ENCODE measurements at regions not wholly inside any gene's neighbourhood (a gene's known extent, or its start where the extent isn't known, plus 50 kb on each side); places are given as distances from the start of the nearest gene placed in this dataset.

DNA sequence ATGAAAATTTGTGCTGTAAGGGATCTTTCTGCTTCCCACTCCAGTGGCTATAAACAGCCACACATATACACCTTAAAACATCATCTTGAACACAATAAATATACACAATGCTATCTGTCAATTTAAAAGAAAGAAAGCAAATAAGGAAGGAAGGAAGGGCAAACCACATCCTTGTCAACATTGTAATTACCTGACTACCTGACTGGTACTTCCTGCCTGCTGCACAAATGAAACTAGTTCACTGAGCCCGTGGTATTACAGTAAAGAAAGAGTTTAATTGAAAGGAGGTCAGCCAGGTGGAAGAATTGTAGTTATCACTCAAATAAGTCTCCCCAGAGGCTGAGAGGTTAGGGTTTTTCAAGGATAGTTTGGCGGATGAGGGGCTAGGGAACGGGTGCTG lies 344.4 kb upstream of the ASIC2 start:
- 53% methylated on average over 3 of the region's 3 CpGs for WGBS (ENCODE audit: insufficient coverage)
- peaks cover 28% of the 10 kb centered on the region for H3K4me1 Mint-ChIP-seq
- H3K4me3 Mint-ChIP-seq = no peak overlapping the region
- H3K36me3 Mint-ChIP-seq = no peaks in the 10 kb centered on the region
- H2AFZ ChIP-seq (ENCODE audit: insufficient read depth, low read depth, low read length, poor library complexity, severe bottlenecking) = no peak overlapping the region
- intact Hi-C loops (cut with micrococcal nuclease) = no loop called here
- no peaks in the 10 kb centered on the region for H4K20me1 ChIP-seq (ENCODE audit: insufficient read depth, low read length)
- H3K36me3 ChIP-seq (replicated peaks in 1 of 2; ENCODE audit: control insufficient read depth in 1 of 2, insufficient read depth in 2 of 2, low read length in 2 of 2) = no peaks in the 10 kb centered on the region
- H3K4me3 ChIP-seq (replicated peaks in 1 of 3; ENCODE audit: low read depth in 2 of 3, low read length in 3 of 3) = no peak overlapping the region
- no peaks in the 10 kb centered on the region for H3K27me3 ChIP-seq (ENCODE audit: control insufficient read depth in 2 of 2, insufficient read depth in 2 of 2, low read length in 2 of 2)
- H3K27ac Mint-ChIP-seq = peak overlapping the region in 1 of 7 donors; percentile 20
- DNase-seq = no peak
- peaks cover 0 to 10% (median 4%) of the 10 kb centered on the region in 7 donors for H3K9me3 Mint-ChIP-seq
- H3K4me2 ChIP-seq (replicated peaks; ENCODE audit: extremely low read depth, low read length, poor library complexity, severe bottlenecking) = no peak overlapping the region
- peaks cover 3 to 9% (median 8%) of the 10 kb centered on the region in 3 donors for H3K27me3 Mint-ChIP-seq (ENCODE audit: low read depth in 3 of 3)
- H3K9ac ChIP-seq (ENCODE audit: insufficient read depth, low read length, poor library complexity, severe bottlenecking) = no peak overlapping the region
- peaks cover 0 to 2% of the 10 kb centered on the region in 2 donors for H3K9me3 ChIP-seq (replicated peaks in 1 of 2; ENCODE audit: control insufficient read depth in 1 of 2, insufficient read depth in 1 of 2, low read length in 2 of 2)
- H3K27ac ChIP-seq (ENCODE audit: low read depth in 1 of 2, low read length in 2 of 2) = no peak overlapping the region
- TF ChIP-seq CTCF (IDR thresholded peaks at IDR 0.05) = no peak
- peaks cover 4 to 10% of the 10 kb centered on the region in 2 donors for H3K4me1 ChIP-seq (ENCODE audit: control insufficient read depth in 1 of 2, insufficient read depth in 2 of 2, low read length in 2 of 2)
- no peaks in the 10 kb centered on the region for H3K79me2 ChIP-seq (ENCODE audit: insufficient read depth, low read length)

DNA sequence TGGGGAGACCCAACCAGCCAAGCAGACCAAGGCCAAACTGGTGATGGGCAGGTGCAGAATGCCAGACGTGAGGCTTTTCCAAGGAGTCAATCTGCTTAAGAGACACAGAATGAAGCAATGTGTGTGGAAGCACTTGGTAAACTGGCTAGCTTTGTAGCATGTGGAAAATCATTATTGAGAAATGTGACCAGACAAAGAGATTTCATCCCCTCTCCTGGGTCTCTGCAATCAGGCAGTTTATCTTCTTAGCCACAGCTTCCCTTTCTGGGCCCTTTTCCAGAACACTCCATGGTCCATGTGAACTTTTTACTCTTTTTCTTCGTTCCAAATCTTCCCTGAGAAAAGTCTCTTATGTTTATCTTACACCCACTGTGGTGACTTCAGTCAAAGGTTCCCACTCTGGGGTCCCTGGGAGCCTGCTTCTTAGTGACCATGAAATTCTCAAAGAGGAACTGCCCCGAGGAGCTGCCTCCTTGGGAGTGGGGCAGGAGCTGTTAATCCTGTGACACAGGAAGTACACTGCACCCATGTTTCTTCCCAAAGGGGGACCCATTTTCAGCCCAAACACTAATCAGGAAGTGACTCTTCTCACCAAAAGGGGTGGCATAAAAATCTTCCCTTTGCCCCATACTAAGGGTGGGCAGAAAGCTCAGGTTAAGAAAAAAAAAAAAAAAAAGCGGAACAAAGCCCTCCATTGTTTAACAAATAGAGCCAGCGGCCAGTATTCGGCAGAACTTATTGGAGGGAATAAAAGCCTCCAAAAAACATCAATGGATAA lies 346.2 kb upstream of the ASIC2 start:
- Mint-ChIP-seq H3K4me1 (peaks cover 28% of the 10 kb centered on the region), H3K27ac (peak overlapping the region in 3 of 7 donors; percentile 5 to 70 (median 13)), H3K36me3 (no peaks in the 10 kb centered on the region), H3K27me3 (ENCODE audit: low read depth in 3 of 3) (peaks cover 3 to 9% (median 6%) of the 10 kb centered on the region in 3 donors), H3K9me3 (peaks cover 0 to 10% (median 4%) of the 10 kb centered on the region in 7 donors), H3K4me3 (peak overlapping the region; percentile 36 to 49)
- no peaks in the 10 kb centered on the region for H3K36me3 ChIP-seq (replicated peaks in 1 of 2; ENCODE audit: control insufficient read depth in 1 of 2, insufficient read depth in 2 of 2, low read length in 2 of 2)
- peak overlapping the region; percentile 50 for H3K4me2 ChIP-seq (replicated peaks; ENCODE audit: extremely low read depth, low read length, poor library complexity, severe bottlenecking)
- H3K27ac ChIP-seq (ENCODE audit: low read depth in 1 of 2, low read length in 2 of 2) = peak overlapping the region in 1 of 2 donors; percentile 42
- WGBS (ENCODE audit: insufficient coverage) = 14% methylated on average over 1 of the region's 6 CpGs
- peak overlapping the region; percentile 62 for H2AFZ ChIP-seq (ENCODE audit: insufficient read depth, low read depth, low read length, poor library complexity, severe bottlenecking)
- TF ChIP-seq CTCF (IDR thresholded peaks at IDR 0.05) = no peak
- peak in 2 of 3 donors; percentile 10 to 12 for DNase-seq
- peaks cover 4 to 10% of the 10 kb centered on the region in 2 donors for H3K4me1 ChIP-seq (ENCODE audit: control insufficient read depth in 1 of 2, insufficient read depth in 2 of 2, low read length in 2 of 2)
- peak overlapping the region; percentile 17 for H3K9ac ChIP-seq (ENCODE audit: insufficient read depth, low read length, poor library complexity, severe bottlenecking)
- intact Hi-C loops (cut with micrococcal nuclease) = no loop called here
- no peaks in the 10 kb centered on the region for H3K27me3 ChIP-seq (ENCODE audit: control insufficient read depth in 2 of 2, insufficient read depth in 2 of 2, low read length in 2 of 2)
- H3K4me3 ChIP-seq (replicated peaks in 1 of 3; ENCODE audit: low read depth in 2 of 3, low read length in 3 of 3) = peak overlapping the region in 1 of 3 experiments; percentile 38
- H3K79me2 ChIP-seq (ENCODE audit: insufficient read depth, low read length) = no peaks in the 10 kb centered on the region
- H4K20me1 ChIP-seq (ENCODE audit: insufficient read depth, low read length) = no peaks in the 10 kb centered on the region
- H3K9me3 ChIP-seq (replicated peaks in 1 of 2; ENCODE audit: control insufficient read depth in 1 of 2, insufficient read depth in 1 of 2, low read length in 2 of 2) = peaks cover 0 to 2% of the 10 kb centered on the region in 2 donors

Data from CD14-positive monocyte (primary cell).